H1 (cell line): ENCODE measurements at regions not wholly inside any gene's neighbourhood (a gene's known extent, or its start where the extent isn't known, plus 50 kb on each side); places are given as distances from the start of the nearest gene placed in this dataset.

Experiments used
- CTCF ChIA-PET: fragments of 300-600 bp; sonication (Branson Sonifier 250); formaldehyde crosslinking; loops from one replicate; lab custom pipeline; 2021; ENCODE audit not compliant: partially characterized antibody; lab: Charles Lee
- POLR2A ChIA-PET: fragments of 300-600 bp; sonication (Branson Sonifier 250); formaldehyde crosslinking; loops from one replicate; lab custom pipeline; 2021; ENCODE audit warnings: inconsistent platforms; ENCODE audit not compliant: partially characterized antibody; lab: Charles Lee
- DNase-seq, 2 experiments: peaks; one replicate each; pipeline versions ENCODE4 v3.0.0 to v3.0.0-alpha.2; 2010 to 2022; ENCODE audit warnings: low spot score in 2 of 2, low read depth in 1 of 2, mixed read lengths in 1 of 2
- FAIRE-seq: peaks from 2 replicates; lab custom pipeline; 2011; peaks lifted over from hg19 to GRCh38; lab: Jason Lieb, UNC
- H2AFZ ChIP-seq: 2 replicates; pipeline ENCODE4 v1.8.1; 2012; ENCODE audit warnings: low read length, inconsistent platforms
- H2AK5ac ChIP-seq: 2 replicates; pipeline ENCODE4 v1.6.1; 2013; ENCODE audit warnings: low read depth, low read length
- H2BK120ac ChIP-seq: replicated peaks from 2 replicates; pipeline ENCODE3; 2013; ENCODE audit warnings: low read depth, low read length, inconsistent platforms
- H2BK12ac ChIP-seq: 2 replicates; pipeline ENCODE4 v1.6.1; 2013; ENCODE audit warnings: low read depth, low read length
- H2BK15ac ChIP-seq: 2 replicates; pipeline ENCODE4 v1.6.1; 2013; ENCODE audit warnings: low read length
- H2BK20ac ChIP-seq: 2 replicates; pipeline ENCODE4 v1.6.1; 2013; ENCODE audit warnings: low read length
- H2BK5ac ChIP-seq: 2 replicates; pipeline ENCODE4 v1.6.1; 2013; ENCODE audit warnings: low read depth, low read length
- H3K14ac ChIP-seq: 2 replicates; pipeline ENCODE4 v1.6.1; 2013; ENCODE audit warnings: inconsistent platforms; ENCODE audit not compliant: insufficient read length
- H3K18ac ChIP-seq: 2 replicates; pipeline ENCODE4 v1.6.1; 2013; ENCODE audit warnings: low read length; ENCODE audit errors: extremely low read depth
- H3K23ac ChIP-seq: 2 replicates; pipeline ENCODE4 v1.6.1; 2013; ENCODE audit warnings: inconsistent platforms; ENCODE audit not compliant: insufficient read length
- H3K23me2 ChIP-seq: 2 replicates; pipeline ENCODE4 v1.6.1; 2013; ENCODE audit warnings: low read depth, low read length
- H3K27ac ChIP-seq: 2 replicates; pipeline ENCODE4 v1.6.1; 2011; ENCODE audit warnings: low read depth, low read length, inconsistent platforms
- H3K27me3 ChIP-seq, 4 experiments: replicated peaks in 1 of 4; 1 replicate in 1 of 4; 2 replicates in 3 of 4; pipeline versions ENCODE4 v1.6.1 to v1.8.1; 2011 to 2013; ENCODE audit warnings: low read length in 3 of 4, mild to moderate bottlenecking in 3 of 4, inconsistent platforms in 2 of 4, mixed read lengths in 2 of 4, moderate library complexity in 1 of 4; ENCODE audit not compliant: control insufficient read depth in 3 of 4, insufficient read depth in 3 of 4; ENCODE audit errors: extremely low read depth in 1 of 4
- H3K36me3 ChIP-seq, 4 experiments: 2 replicates each; pipeline versions ENCODE4 v1.6.1 to v1.8.1; 2011 to 2013; ENCODE audit warnings: mild to moderate bottlenecking in 4 of 4, low read length in 3 of 4, moderate library complexity in 2 of 4, control low read depth in 1 of 4, inconsistent platforms in 1 of 4; ENCODE audit not compliant: insufficient read depth in 4 of 4, control insufficient read depth in 2 of 4
- H3K4ac ChIP-seq: replicated peaks from 2 replicates; pipeline ENCODE3; 2013; ENCODE audit warnings: low read length, low read depth, mixed read lengths, inconsistent platforms; ENCODE audit not compliant: insufficient read length
- H3K4me1 ChIP-seq, 4 experiments: replicated peaks in 1 of 4; 1 replicate in 1 of 4; 2 replicates in 3 of 4; pipeline versions ENCODE4 v1.6.1 to v1.8.1; 2011 to 2013; ENCODE audit warnings: low read length in 3 of 4, inconsistent platforms in 2 of 4, mixed read lengths in 1 of 4; ENCODE audit not compliant: insufficient read depth in 4 of 4, control insufficient read depth in 3 of 4
- H3K4me2 ChIP-seq, 2 experiments: 2 replicates each; pipeline versions ENCODE4 v1.6.1 to v1.8.1; 2011 to 2013; ENCODE audit warnings: low read depth in 2 of 2, low read length in 2 of 2, control low read depth in 1 of 2, inconsistent platforms in 1 of 2, mild to moderate bottlenecking in 1 of 2; ENCODE audit not compliant: insufficient read depth in 1 of 2
- H3K4me3 ChIP-seq, 4 experiments: fragments of 200-600, 300-600 bp in 1 of 4; sonication (generic), shearing (Covaris generic), sonication (Bioruptor Twin) in 1 of 4; 2 replicates each; pipeline versions ENCODE4 v1.5.1 to v1.8.1; 2011 to 2016; ENCODE audit warnings: low read length in 4 of 4, low read depth in 3 of 4, control low read depth in 2 of 4, inconsistent platforms in 2 of 4, mild to moderate bottlenecking in 2 of 4, mixed read lengths in 1 of 4, moderate library complexity in 1 of 4; ENCODE audit not compliant: insufficient read depth in 2 of 4; ENCODE audit errors: extremely low read depth in 1 of 4
- H3K56ac ChIP-seq: replicated peaks from 2 replicates; pipeline ENCODE3; 2013; ENCODE audit warnings: low read depth, mild to moderate bottlenecking, mixed read lengths, low read length, inconsistent platforms; ENCODE audit not compliant: insufficient read length
- H3K79me1 ChIP-seq: 2 replicates; pipeline ENCODE4 v1.6.1; 2013; ENCODE audit warnings: low read depth, low read length, control low read depth
- H3K79me2 ChIP-seq, 2 experiments: 2 replicates each; pipeline versions ENCODE4 v1.6.1 to v1.8.1; 2012 to 2013; ENCODE audit warnings: low read length in 2 of 2, mild to moderate bottlenecking in 2 of 2, inconsistent platforms in 1 of 2; ENCODE audit not compliant: insufficient read depth in 2 of 2, control insufficient read depth in 1 of 2
- H3K9ac ChIP-seq, 4 experiments: replicated peaks in 1 of 4; 1 replicate in 1 of 4; 2 replicates in 3 of 4; pipeline versions ENCODE4 v1.6.1 to v1.8.1; 2011 to 2013; ENCODE audit warnings: low read depth in 3 of 4, low read length in 3 of 4, control low read depth in 2 of 4, mild to moderate bottlenecking in 2 of 4, moderate library complexity in 2 of 4, inconsistent platforms in 1 of 4; ENCODE audit errors: extremely low read depth in 1 of 4
- H3K9me3 ChIP-seq, 2 experiments: 2 replicates each; pipeline versions ENCODE4 v1.6.1 to v1.8.1; 2012 to 2013; ENCODE audit warnings: mild to moderate bottlenecking in 2 of 2, moderate library complexity in 2 of 2, control low read depth in 1 of 2, inconsistent platforms in 1 of 2, low read depth in 1 of 2, low read length in 1 of 2, mixed read lengths in 1 of 2; ENCODE audit not compliant: insufficient read depth in 2 of 2
- H4K20me1 ChIP-seq, 2 experiments: replicated peaks in 1 of 2; 2 replicates each; pipeline versions ENCODE3 to v1.8.1; 2011 to 2013; ENCODE audit warnings: inconsistent platforms in 2 of 2, low read length in 2 of 2, mild to moderate bottlenecking in 1 of 2; ENCODE audit not compliant: insufficient read depth in 2 of 2, control insufficient read depth in 1 of 2
- H4K5ac ChIP-seq: 2 replicates; pipeline ENCODE4 v1.6.1; 2013; ENCODE audit warnings: low read length, low read depth, mixed read lengths, inconsistent platforms; ENCODE audit not compliant: insufficient read length
- H4K8ac ChIP-seq: 2 replicates; pipeline ENCODE4 v1.8.0; 2013; ENCODE audit warnings: mild to moderate bottlenecking, moderate library complexity, low read length, inconsistent platforms; ENCODE audit not compliant: insufficient read depth; ENCODE audit errors: extremely low read depth
- H4K91ac ChIP-seq: replicated peaks from 2 replicates; pipeline ENCODE3; 2013; ENCODE audit warnings: low read length, mixed read lengths, inconsistent platforms; ENCODE audit not compliant: insufficient read length
- GTF2F1 ChIP-seq: IDR thresholded peaks from 2 replicates; pipeline ENCODE4 v1.6.1; 2012; ENCODE audit warnings: low read depth, low read length, improper control_type of control experiment, borderline replicate concordance
- NANOG ChIP-seq: IDR thresholded peaks from 2 replicates; pipeline ENCODE4 v1.6.1; 2011; ENCODE audit warnings: low read length, low read depth, mild to moderate bottlenecking, inconsistent platforms; ENCODE audit not compliant: insufficient read depth, poor library complexity, severe bottlenecking
- POLR2A ChIP-seq, 2 experiments: IDR thresholded peaks; 1 replicate in 1 of 2; 2 replicates in 1 of 2; pipeline ENCODE4 v1.6.1; 2011; ENCODE audit warnings: low read depth in 2 of 2, low read length in 2 of 2, mild to moderate bottlenecking in 2 of 2; ENCODE audit errors: control extremely low read depth in 1 of 2
- SP1 ChIP-seq: IDR thresholded peaks from 2 replicates; pipeline ENCODE4 v1.6.1; 2011; ENCODE audit warnings: low read depth, low read length
- SRF ChIP-seq: IDR thresholded peaks from 2 replicates; pipeline ENCODE4 v1.6.1; 2011; ENCODE audit warnings: mild to moderate bottlenecking, low read depth, low read length, moderate library complexity
- WGBS, 2 experiments: shearing (Covaris generic) in 1 of 2; methylation state at CpG; one replicate each; pipeline versions ENCODE4 v1.1.6 to v1.1.7; 2013 to 2015; ENCODE audit warnings: low lambda C conversion rate in 2 of 2, mixed read lengths in 2 of 2, inconsistent platforms in 1 of 2, low coverage in 1 of 2, missing lambda C conversion rate in 1 of 2; ENCODE audit not compliant: insufficient replicate concordance in 2 of 2, insufficient coverage in 1 of 2, insufficient read length in 1 of 2; ENCODE audit errors: extremely low coverage in 1 of 2, missing lambda C conversion rate in 1 of 2; 5-methylcytosine and 5-hydroxymethylcytosine counted together
- TF ChIP-seq, protein P1 (sequence below): IDR thresholded peaks from 2 replicates; pipeline ENCODE4 v1.6.1; 2012; ENCODE audit warnings: inconsistent platforms
- TF ChIP-seq, protein P2 (sequence below): IDR thresholded peaks from 2 replicates; pipeline ENCODE4 v1.6.1; 2011; ENCODE audit warnings: low read length, improper control_type of control experiment

DNA sequence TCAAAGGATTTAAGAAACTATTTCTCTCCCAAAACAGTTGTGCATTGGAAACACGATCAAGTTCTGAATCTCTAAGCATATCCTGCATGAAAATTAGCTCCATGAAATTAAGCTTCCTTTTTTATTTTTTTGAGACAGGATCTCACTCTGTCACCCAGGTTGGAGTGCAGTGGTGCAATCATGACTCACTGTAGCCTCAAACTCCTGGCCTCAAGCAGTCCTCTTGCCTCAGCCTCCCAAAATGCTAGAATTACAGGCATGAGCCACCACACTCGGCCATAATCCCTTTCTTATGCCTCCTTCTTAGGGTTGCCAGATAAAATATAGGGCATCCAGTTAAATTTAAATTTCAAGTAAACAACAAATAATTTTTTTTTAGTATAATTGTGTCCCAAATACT, 124.4 kb downstream of the ARL4C start:
- H3K23me2 ChIP-seq, result no peaks in the 10 kb centered on the region
- H3K79me1 ChIP-seq, result no peaks in the 10 kb centered on the region
- H2BK5ac ChIP-seq, result no peak overlapping the region
- no peak overlapping the region for H3K18ac ChIP-seq
- H4K8ac ChIP-seq, result no peak overlapping the region
- no peak overlapping the region for H4K91ac ChIP-seq
- H3K79me2 ChIP-seq, result no peaks in the 10 kb centered on the region
- no peaks in the 10 kb centered on the region; a peak in 2 of 7 replicates for H3K27me3 ChIP-seq
- no peak overlapping the region for H3K4me2 ChIP-seq
- no peak overlapping the region for H2AFZ ChIP-seq
- no peak overlapping the region for H3K27ac ChIP-seq
- H2BK20ac ChIP-seq, result no peak overlapping the region
- H3K56ac ChIP-seq, result no peak overlapping the region
- no peak overlapping the region for H2BK12ac ChIP-seq
- H3K23ac ChIP-seq, result no peak overlapping the region
- no peak overlapping the region for H2BK120ac ChIP-seq
- H4K5ac ChIP-seq, result no peak overlapping the region
- H3K4me3 ChIP-seq, result no peak overlapping the region
- H3K4me1 ChIP-seq, result peaks cover 0 to 4% (median 1%) of the 10 kb centered on the region in 4 experiments; a peak in 2 of 7 replicates
- no peak for DNase-seq
- FAIRE-seq, result no peak
- H2BK15ac ChIP-seq, result no peak overlapping the region
- ChIA-PET POLR2A (no interaction called here), CTCF (interaction anchor here (0.9 kb wide), 2 partner anchors 9 to 126 kb away, joined by 3 to 4 read pairs; no protein-coding TSS in a partner anchor)
- H3K14ac ChIP-seq, result no peak overlapping the region
- no peaks in the 10 kb centered on the region for H3K36me3 ChIP-seq
- H4K20me1 ChIP-seq, result no peaks in the 10 kb centered on the region
- H3K9ac ChIP-seq, result no peak overlapping the region
- 98% methylated on average over 2 of the region's 2 CpGs; no CpG with 5 or more reads in 1 of the 2 experiments for WGBS, 2 experiments
- H2AK5ac ChIP-seq, result no peak overlapping the region
- H3K9me3 ChIP-seq, result no peaks in the 10 kb centered on the region
- no peak overlapping the region for H3K4ac ChIP-seq
- TF ChIP-seq GTF2F1, result no peak
- TF ChIP-seq, protein P1, sequence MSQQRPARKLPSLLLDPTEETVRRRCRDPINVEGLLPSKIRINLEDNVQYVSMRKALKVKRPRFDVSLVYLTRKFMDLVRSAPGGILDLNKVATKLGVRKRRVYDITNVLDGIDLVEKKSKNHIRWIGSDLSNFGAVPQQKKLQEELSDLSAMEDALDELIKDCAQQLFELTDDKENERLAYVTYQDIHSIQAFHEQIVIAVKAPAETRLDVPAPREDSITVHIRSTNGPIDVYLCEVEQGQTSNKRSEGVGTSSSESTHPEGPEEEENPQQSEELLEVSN, result no peak
- no peak for TF ChIP-seq SRF
- TF ChIP-seq, protein P2, sequence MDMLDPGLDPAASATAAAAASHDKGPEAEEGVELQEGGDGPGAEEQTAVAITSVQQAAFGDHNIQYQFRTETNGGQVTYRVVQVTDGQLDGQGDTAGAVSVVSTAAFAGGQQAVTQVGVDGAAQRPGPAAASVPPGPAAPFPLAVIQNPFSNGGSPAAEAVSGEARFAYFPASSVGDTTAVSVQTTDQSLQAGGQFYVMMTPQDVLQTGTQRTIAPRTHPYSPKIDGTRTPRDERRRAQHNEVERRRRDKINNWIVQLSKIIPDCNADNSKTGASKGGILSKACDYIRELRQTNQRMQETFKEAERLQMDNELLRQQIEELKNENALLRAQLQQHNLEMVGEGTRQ, result no peak
- no peak for TF ChIP-seq NANOG
- no peak for TF ChIP-seq POLR2A (IDR thresholded peaks at IDR 0.05; ENCODE audit: control extremely low read depth in 1 of 2, low read depth in 2 of 2, low read length in 2 of 2)
- no peak for TF ChIP-seq SP1
